Panc1 (cell line): ENCODE measurements at regions not wholly inside any gene's neighbourhood (a gene's known extent, or its start where the extent isn't known, plus 50 kb on each side); places are given as distances from the start of the nearest gene placed in this dataset.

ENCODE experiments used
- ATAC-seq: fragments of 200-7000 bp; cut with Tn5 transposase; 2 replicates; pipeline ENCODE4 v1.9.1; 2020; ENCODE audit warnings: mild to moderate bottlenecking, moderate library complexity
- BruUV-seq: library from RNA; stranded (reverse); fragments of 400-500 nt; replicated peaks from 2 replicates; lab custom pipeline; 2021; lab: Mats Ljungman, UMichigan
- CTCF ChIA-PET: fragments of 300-600 bp; sonication (Branson Sonifier 250); formaldehyde crosslinking; loops from one replicate; lab custom pipeline; 2022; ENCODE audit warnings: antibody characterized with exemption; lab: Charles Lee
- POLR2A ChIA-PET: fragments of 300-600 bp; sonication (Branson Sonifier 250); formaldehyde crosslinking; loops from one replicate; lab custom pipeline; 2022; ENCODE audit warnings: antibody characterized with exemption; lab: Charles Lee
- DNase-seq: peaks from one replicate; pipeline ENCODE4 v3.0.0-alpha.2; 2010; ENCODE audit warnings: low read depth, low spot score
- H3K27ac ChIP-seq: 2 replicates; pipeline ENCODE4 v1.5.1; 2011; ENCODE audit warnings: mild to moderate bottlenecking, low read length, inconsistent platforms
- H3K27me3 ChIP-seq: fragments of 200-500 bp; sonication (Bioruptor generic); 2 replicates; pipeline ENCODE4 v1.6.0; 2014; ENCODE audit warnings: low read length, inconsistent platforms; ENCODE audit not compliant: control insufficient read depth, insufficient read depth
- H3K36me3 ChIP-seq: fragments of 200-500 bp; sonication (Bioruptor generic); 2 replicates; pipeline ENCODE4 v1.5.1; 2014; ENCODE audit warnings: inconsistent platforms, mild to moderate bottlenecking, low read length, moderate library complexity; ENCODE audit not compliant: control insufficient read depth, insufficient read depth
- H3K4me1 ChIP-seq: 2 replicates; pipeline ENCODE4 v1.5.1; 2011; ENCODE audit warnings: inconsistent platforms, mild to moderate bottlenecking, low read length, moderate library complexity; ENCODE audit not compliant: control insufficient read depth, insufficient read depth
- H3K4me3 ChIP-seq, 2 experiments: 2 replicates each; pipeline ENCODE4 v1.5.1; 2011 to 2012; ENCODE audit warnings: low read depth in 2 of 2, low read length in 2 of 2, mild to moderate bottlenecking in 2 of 2, inconsistent platforms in 1 of 2, moderate library complexity in 1 of 2
- H3K9me3 ChIP-seq: fragments of 200-500 bp; sonication (Bioruptor generic); 2 replicates; pipeline ENCODE4 v1.5.1; 2014; ENCODE audit warnings: low read depth, mild to moderate bottlenecking, inconsistent platforms, low read length, moderate library complexity; ENCODE audit not compliant: control insufficient read depth, insufficient read depth
- CTCF ChIP-seq: fragments of 450-650 bp; IDR thresholded peaks from 2 replicates; pipeline ENCODE4 v1.5.1; 2017; ENCODE audit warnings: mild to moderate bottlenecking
- POLR2AphosphoS5 ChIP-seq: IDR thresholded peaks from 2 replicates; pipeline ENCODE4 v1.6.1; 2012; ENCODE audit warnings: mild to moderate bottlenecking, low read depth, low read length, moderate library complexity
- SIN3A ChIP-seq: IDR thresholded peaks from 2 replicates; pipeline ENCODE4 v1.6.1; 2012; ENCODE audit warnings: low read depth, mild to moderate bottlenecking, low read length, moderate library complexity, borderline replicate concordance; ENCODE audit not compliant: insufficient read depth
- TCF7L2 ChIP-seq: IDR thresholded peaks from 2 replicates; pipeline ENCODE4 v1.6.1; 2011; ENCODE audit warnings: mild to moderate bottlenecking, low read depth, low read length, inconsistent platforms
- in situ Hi-C: cut with HindIII; loops from 2 replicates; pipeline ENCODE4 v1.10.0; 2016; ENCODE audit warnings: low sequenced_read_pairs, low pct_unique_long_range_greater_than_20kb
- intact Hi-C: fragments of 100-400 bp; cut with micrococcal nuclease; formaldehyde crosslinking; loops from one replicate; pipeline ENCODE4 v1.10.0; 2022; ENCODE audit not compliant: unreplicated experiment
- TF ChIP-seq, protein P1 (sequence below), 2 experiments: IDR thresholded peaks; 2 replicates each; pipeline ENCODE4 v1.6.1; 2011 to 2012; ENCODE audit warnings: low read depth in 2 of 2, control low read depth in 1 of 2, low read length in 1 of 2, mild to moderate bottlenecking in 1 of 2, moderate library complexity in 1 of 2; ENCODE audit not compliant: insufficient read depth in 1 of 2

GRCh38 chr1:233544304-233544703 lies 69.6 kb upstream of the KCNK1 start:
- Histone ChIP-seq H3K36me3 (no peaks in the 10 kb centered on the region), H3K27me3 (peaks cover 6% of the 10 kb centered on the region; the same call in 1 of the 2 replicates), H3K4me1 (peaks cover 2% of the 10 kb centered on the region; the same call in 1 of the 2 replicates), H3K9me3 (no peaks in the 10 kb centered on the region), H3K4me3 (no peak overlapping the region), H3K27ac (no peak overlapping the region)
- POLR2A ChIA-PET = no interaction called here
- intact Hi-C loops = no loop called here
- CTCF ChIA-PET = no interaction called here
- TF ChIP-seq SIN3A = no peak
- no peak for TF ChIP-seq POLR2AphosphoS5
- TF ChIP-seq, protein P1, sequence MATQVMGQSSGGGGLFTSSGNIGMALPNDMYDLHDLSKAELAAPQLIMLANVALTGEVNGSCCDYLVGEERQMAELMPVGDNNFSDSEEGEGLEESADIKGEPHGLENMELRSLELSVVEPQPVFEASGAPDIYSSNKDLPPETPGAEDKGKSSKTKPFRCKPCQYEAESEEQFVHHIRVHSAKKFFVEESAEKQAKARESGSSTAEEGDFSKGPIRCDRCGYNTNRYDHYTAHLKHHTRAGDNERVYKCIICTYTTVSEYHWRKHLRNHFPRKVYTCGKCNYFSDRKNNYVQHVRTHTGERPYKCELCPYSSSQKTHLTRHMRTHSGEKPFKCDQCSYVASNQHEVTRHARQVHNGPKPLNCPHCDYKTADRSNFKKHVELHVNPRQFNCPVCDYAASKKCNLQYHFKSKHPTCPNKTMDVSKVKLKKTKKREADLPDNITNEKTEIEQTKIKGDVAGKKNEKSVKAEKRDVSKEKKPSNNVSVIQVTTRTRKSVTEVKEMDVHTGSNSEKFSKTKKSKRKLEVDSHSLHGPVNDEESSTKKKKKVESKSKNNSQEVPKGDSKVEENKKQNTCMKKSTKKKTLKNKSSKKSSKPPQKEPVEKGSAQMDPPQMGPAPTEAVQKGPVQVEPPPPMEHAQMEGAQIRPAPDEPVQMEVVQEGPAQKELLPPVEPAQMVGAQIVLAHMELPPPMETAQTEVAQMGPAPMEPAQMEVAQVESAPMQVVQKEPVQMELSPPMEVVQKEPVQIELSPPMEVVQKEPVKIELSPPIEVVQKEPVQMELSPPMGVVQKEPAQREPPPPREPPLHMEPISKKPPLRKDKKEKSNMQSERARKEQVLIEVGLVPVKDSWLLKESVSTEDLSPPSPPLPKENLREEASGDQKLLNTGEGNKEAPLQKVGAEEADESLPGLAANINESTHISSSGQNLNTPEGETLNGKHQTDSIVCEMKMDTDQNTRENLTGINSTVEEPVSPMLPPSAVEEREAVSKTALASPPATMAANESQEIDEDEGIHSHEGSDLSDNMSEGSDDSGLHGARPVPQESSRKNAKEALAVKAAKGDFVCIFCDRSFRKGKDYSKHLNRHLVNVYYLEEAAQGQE (IDR thresholded peaks at IDR 0.05; ENCODE audit: insufficient read depth in 1 of 2, low read depth in 2 of 2, low read length in 1 of 2) = no peak
- no peak for TF ChIP-seq CTCF
- TF ChIP-seq TCF7L2 = no peak
- in situ Hi-C loops = no loop called here
- BruUV-seq = no TSS peak
- DNase-seq = no peak
- ATAC-seq = no peak

GRCh38 chr1:233547726-233548125 lies 66.2 kb upstream of the KCNK1 start:
- no peak for DNase-seq
- no TSS peak for BruUV-seq

More at GRCh38 chr1:233547726-233548125, 66.2 kb upstream of the KCNK1 start:
- Histone ChIP-seq H3K4me3 (no peak overlapping the region), H3K27ac (no peak overlapping the region), H3K9me3 (no peaks in the 10 kb centered on the region), H3K27me3 (peaks cover 6% of the 10 kb centered on the region; the same call in 1 of the 2 replicates), H3K36me3 (no peaks in the 10 kb centered on the region), H3K4me1 (peaks cover 2% of the 10 kb centered on the region; the same call in 1 of the 2 replicates)
- CTCF ChIA-PET = no interaction called here
- no peak for ATAC-seq
- POLR2A ChIA-PET = no interaction called here
- in situ Hi-C loops = no loop called here
- intact Hi-C loops = no loop called here
- TF ChIP-seq TCF7L2 (no peak), POLR2AphosphoS5 (no peak), SIN3A (no peak), CTCF (no peak)
- TF ChIP-seq, protein P1 (IDR thresholded peaks at IDR 0.05; ENCODE audit: insufficient read depth in 1 of 2, low read depth in 2 of 2, low read length in 1 of 2) = no peak
